ENCODE measurements at regions not wholly inside any gene's neighbourhood (a gene's known extent, or its start where the extent isn't known, plus 50 kb on each side); places are given as distances from the start of the nearest gene placed in this dataset.
"Not testable (repeated sequence)": the region's sequence is repeated elsewhere in the genome, so short reads cannot be mapped to it uniquely, and the experiment has no call there.

DNA sequence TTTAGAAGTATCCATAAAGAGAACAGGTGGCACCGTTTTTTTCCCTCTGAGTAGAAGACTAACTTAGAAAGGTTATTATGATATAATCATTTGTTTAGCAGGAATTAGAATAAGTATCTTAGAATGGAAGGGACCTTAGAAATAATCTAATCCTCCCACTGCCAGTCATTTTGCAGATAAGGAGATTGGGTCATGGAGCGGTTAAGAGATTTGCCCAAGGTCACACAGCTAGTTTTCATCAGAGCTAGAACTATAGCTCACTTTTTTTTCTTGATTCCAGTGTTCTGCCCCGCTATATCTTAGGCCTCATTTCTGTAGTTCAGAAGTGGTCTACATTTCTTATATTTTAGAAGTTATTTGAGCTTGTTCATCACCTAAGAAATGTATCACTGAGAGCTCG, 139.6 kb downstream of the PRL start:
- dilution Hi-C loops (cut with MboI; ENCODE audit: extremely low pct_ligation_motif_present, low sequenced_read_pairs), result no loop called here
- Histone ChIP-seq H3K9ac (ENCODE audit: control insufficient read depth, extremely low read depth, insufficient read depth, low read length) (no peak overlapping the region), H2AFZ (ENCODE audit: control insufficient read depth, low read length) (no peak overlapping the region), H3K36me3 (ENCODE audit: control insufficient read depth in 2 of 2, extremely low read depth in 1 of 2, insufficient read depth in 2 of 2, low read length in 2 of 2) (no peaks in the 10 kb centered on the region), H4K20me1 (ENCODE audit: control insufficient read depth, extremely low read depth, insufficient read depth, low read length) (no peaks in the 10 kb centered on the region), H3K4me3 (ENCODE audit: control insufficient read depth in 2 of 3, extremely low read depth in 1 of 3, insufficient read depth in 2 of 3, low read depth in 1 of 3, low read length in 3 of 3) (no peak overlapping the region), H3K27ac (ENCODE audit: control insufficient read depth, insufficient read depth, low read length) (no peak overlapping the region), H3K9me3 (ENCODE audit: control insufficient read depth, low read depth, low read length) (no peaks in the 10 kb centered on the region), H3K4me1 (ENCODE audit: control insufficient read depth, extremely low read depth, insufficient read depth, low read length) (no peaks in the 10 kb centered on the region), H3K9me1 (ENCODE audit: control insufficient read depth, extremely low read depth, insufficient read depth, low read length) (no peaks in the 10 kb centered on the region), H3K27me3 (ENCODE audit: control insufficient read depth, extremely low read depth, insufficient read depth, low read length) (no peaks in the 10 kb centered on the region), H3K4me2 (ENCODE audit: control insufficient read depth, extremely low read depth, insufficient read depth, low read depth, low read length) (no peak overlapping the region), H3K79me2 (ENCODE audit: control insufficient read depth, insufficient read depth, low read length) (no peaks in the 10 kb centered on the region)
- FAIRE-seq, result no peak
- DNase-seq (ENCODE audit: low read depth, low spot score), result no peak
- no peak for TF ChIP-seq EZH2 (IDR thresholded peaks at IDR 0.05; ENCODE audit: low read length)
- TF ChIP-seq, protein P1, sequence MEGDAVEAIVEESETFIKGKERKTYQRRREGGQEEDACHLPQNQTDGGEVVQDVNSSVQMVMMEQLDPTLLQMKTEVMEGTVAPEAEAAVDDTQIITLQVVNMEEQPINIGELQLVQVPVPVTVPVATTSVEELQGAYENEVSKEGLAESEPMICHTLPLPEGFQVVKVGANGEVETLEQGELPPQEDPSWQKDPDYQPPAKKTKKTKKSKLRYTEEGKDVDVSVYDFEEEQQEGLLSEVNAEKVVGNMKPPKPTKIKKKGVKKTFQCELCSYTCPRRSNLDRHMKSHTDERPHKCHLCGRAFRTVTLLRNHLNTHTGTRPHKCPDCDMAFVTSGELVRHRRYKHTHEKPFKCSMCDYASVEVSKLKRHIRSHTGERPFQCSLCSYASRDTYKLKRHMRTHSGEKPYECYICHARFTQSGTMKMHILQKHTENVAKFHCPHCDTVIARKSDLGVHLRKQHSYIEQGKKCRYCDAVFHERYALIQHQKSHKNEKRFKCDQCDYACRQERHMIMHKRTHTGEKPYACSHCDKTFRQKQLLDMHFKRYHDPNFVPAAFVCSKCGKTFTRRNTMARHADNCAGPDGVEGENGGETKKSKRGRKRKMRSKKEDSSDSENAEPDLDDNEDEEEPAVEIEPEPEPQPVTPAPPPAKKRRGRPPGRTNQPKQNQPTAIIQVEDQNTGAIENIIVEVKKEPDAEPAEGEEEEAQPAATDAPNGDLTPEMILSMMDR (optimal IDR thresholded peaks at IDR 0.05 in 1 of 3, IDR thresholded peaks at IDR 0.05 in 1 of 3, conservative IDR thresholded peaks at IDR 0.05 in 1 of 3; ENCODE audit: extremely low read depth in 1 of 3, insufficient read depth in 2 of 3, low read length in 3 of 3), result no peak

DNA sequence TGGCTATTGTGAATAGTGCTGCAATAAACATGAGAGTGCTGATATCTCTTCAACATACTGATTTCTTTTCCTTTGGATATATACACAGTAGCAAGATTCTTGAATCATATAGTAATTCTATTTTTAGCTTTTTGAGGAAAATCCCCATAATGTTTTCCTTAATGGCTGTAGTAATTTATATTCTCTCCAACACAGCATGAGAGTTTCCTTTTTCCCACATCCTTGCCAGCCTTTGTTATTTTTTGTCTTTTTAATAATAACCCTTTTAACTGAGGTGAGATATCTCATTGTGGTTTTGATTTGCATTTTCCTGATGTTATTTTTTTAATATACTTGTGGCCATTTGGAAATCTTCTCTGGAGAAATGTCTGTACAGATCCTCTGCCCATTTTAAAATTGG, 132.6 kb downstream of the PRL start:
- TF ChIP-seq, protein P1 (optimal IDR thresholded peaks at IDR 0.05 in 1 of 3, IDR thresholded peaks at IDR 0.05 in 1 of 3, conservative IDR thresholded peaks at IDR 0.05 in 1 of 3; ENCODE audit: extremely low read depth in 1 of 3, insufficient read depth in 2 of 3, low read length in 3 of 3), result no peak
- no peak for TF ChIP-seq EZH2 (IDR thresholded peaks at IDR 0.05; ENCODE audit: low read length)
- no peak overlapping the region for H3K4me3 ChIP-seq (ENCODE audit: control insufficient read depth in 2 of 3, extremely low read depth in 1 of 3, insufficient read depth in 2 of 3, low read depth in 1 of 3, low read length in 3 of 3)
- no peaks in the 10 kb centered on the region for H3K36me3 ChIP-seq (ENCODE audit: control insufficient read depth in 2 of 2, extremely low read depth in 1 of 2, insufficient read depth in 2 of 2, low read length in 2 of 2)
- dilution Hi-C loops (cut with MboI; ENCODE audit: extremely low pct_ligation_motif_present, low sequenced_read_pairs), result no loop called here
- no peaks in the 10 kb centered on the region for H3K79me2 ChIP-seq (ENCODE audit: control insufficient read depth, insufficient read depth, low read length)
- FAIRE-seq (no peak), DNase-seq (ENCODE audit: low read depth, low spot score) (no peak)
- no peak overlapping the region for H3K4me2 ChIP-seq (ENCODE audit: control insufficient read depth, extremely low read depth, insufficient read depth, low read depth, low read length)
- H3K4me1 ChIP-seq (ENCODE audit: control insufficient read depth, extremely low read depth, insufficient read depth, low read length), result no peaks in the 10 kb centered on the region
- no peak overlapping the region for H2AFZ ChIP-seq (ENCODE audit: control insufficient read depth, low read length)
- H3K9me3 ChIP-seq (ENCODE audit: control insufficient read depth, low read depth, low read length), result no peaks in the 10 kb centered on the region
- H3K9me1 ChIP-seq (ENCODE audit: control insufficient read depth, extremely low read depth, insufficient read depth, low read length), result no peaks in the 10 kb centered on the region
- H3K27ac ChIP-seq (ENCODE audit: control insufficient read depth, insufficient read depth, low read length), result no peak overlapping the region
- no peaks in the 10 kb centered on the region for H3K27me3 ChIP-seq (ENCODE audit: control insufficient read depth, extremely low read depth, insufficient read depth, low read length)
- no peak overlapping the region for H3K9ac ChIP-seq (ENCODE audit: control insufficient read depth, extremely low read depth, insufficient read depth, low read length)
- no peaks in the 10 kb centered on the region for H4K20me1 ChIP-seq (ENCODE audit: control insufficient read depth, extremely low read depth, insufficient read depth, low read length)

DNA sequence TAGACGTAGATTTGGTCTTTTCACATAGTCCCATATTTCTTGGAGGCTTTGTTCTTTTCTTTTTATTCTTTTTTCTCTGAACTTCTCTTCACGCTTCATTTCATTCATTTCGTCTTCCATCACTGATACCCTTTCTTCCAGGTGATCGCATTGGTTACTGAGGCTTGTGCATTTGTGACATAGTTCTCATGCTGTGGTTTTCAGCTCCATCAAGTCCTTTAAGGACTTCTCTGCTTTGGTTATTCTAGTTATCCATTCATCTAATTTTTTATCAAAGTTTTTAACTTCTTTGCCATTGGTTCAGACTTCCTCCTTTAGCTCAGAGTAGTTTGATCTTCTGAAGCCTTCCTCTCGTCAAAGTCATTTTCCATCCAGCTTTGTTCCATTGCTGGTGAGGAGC, 125.8 kb downstream of the PRL start:
- not testable (repeated sequence) for FAIRE-seq

DNA sequence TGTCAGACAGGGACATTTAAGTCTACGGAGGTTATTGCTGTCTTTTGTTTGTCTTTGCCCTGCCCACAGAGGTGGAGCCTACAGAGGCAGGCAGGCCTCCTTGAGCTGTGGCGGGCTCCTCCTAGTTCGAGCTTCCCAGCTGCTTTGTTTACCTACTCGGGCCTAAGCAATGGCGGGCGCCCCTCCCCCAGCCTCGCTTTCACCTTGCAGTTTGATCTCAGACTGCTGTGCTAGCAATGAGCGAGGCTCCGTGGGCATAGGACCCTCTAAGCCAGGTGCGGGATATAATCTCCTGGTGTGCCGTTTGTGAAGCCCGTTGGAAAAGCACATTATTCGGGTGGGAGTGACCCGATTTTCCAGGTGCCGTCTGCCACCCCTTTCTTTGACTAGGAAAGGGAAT, 125.0 kb downstream of the PRL start:
- H4K20me1 ChIP-seq (ENCODE audit: control insufficient read depth, extremely low read depth, insufficient read depth, low read length); H3K4me2 ChIP-seq (ENCODE audit: control insufficient read depth, extremely low read depth, insufficient read depth, low read depth, low read length); H3K79me2 ChIP-seq (ENCODE audit: control insufficient read depth, insufficient read depth, low read length); dilution Hi-C loops (cut with MboI; ENCODE audit: extremely low pct_ligation_motif_present, low sequenced_read_pairs); H3K27ac ChIP-seq (ENCODE audit: control insufficient read depth, insufficient read depth, low read length); H2AFZ ChIP-seq (ENCODE audit: control insufficient read depth, low read length); H3K4me3 ChIP-seq (ENCODE audit: control insufficient read depth in 2 of 3, extremely low read depth in 1 of 3, insufficient read depth in 2 of 3, low read depth in 1 of 3, low read length in 3 of 3); H3K4me1 ChIP-seq (ENCODE audit: control insufficient read depth, extremely low read depth, insufficient read depth, low read length); H3K27me3 ChIP-seq (ENCODE audit: control insufficient read depth, extremely low read depth, insufficient read depth, low read length); H3K9ac ChIP-seq (ENCODE audit: control insufficient read depth, extremely low read depth, insufficient read depth, low read length); H3K36me3 ChIP-seq (ENCODE audit: control insufficient read depth in 2 of 2, extremely low read depth in 1 of 2, insufficient read depth in 2 of 2, low read length in 2 of 2); H3K9me1 ChIP-seq (ENCODE audit: control insufficient read depth, extremely low read depth, insufficient read depth, low read length); DNase-seq (ENCODE audit: low read depth, low spot score); FAIRE-seq; H3K9me3 ChIP-seq (ENCODE audit: control insufficient read depth, low read depth, low read length): not testable (repeated sequence)

More for the DNA sequence above, 125.8 kb downstream of the PRL start:
- H3K27me3 ChIP-seq (ENCODE audit: control insufficient read depth, extremely low read depth, insufficient read depth, low read length); H4K20me1 ChIP-seq (ENCODE audit: control insufficient read depth, extremely low read depth, insufficient read depth, low read length); H3K27ac ChIP-seq (ENCODE audit: control insufficient read depth, insufficient read depth, low read length); H3K4me2 ChIP-seq (ENCODE audit: control insufficient read depth, extremely low read depth, insufficient read depth, low read depth, low read length); H3K4me1 ChIP-seq (ENCODE audit: control insufficient read depth, extremely low read depth, insufficient read depth, low read length); H3K9ac ChIP-seq (ENCODE audit: control insufficient read depth, extremely low read depth, insufficient read depth, low read length); H3K79me2 ChIP-seq (ENCODE audit: control insufficient read depth, insufficient read depth, low read length); H2AFZ ChIP-seq (ENCODE audit: control insufficient read depth, low read length); H3K9me3 ChIP-seq (ENCODE audit: control insufficient read depth, low read depth, low read length); H3K4me3 ChIP-seq (ENCODE audit: control insufficient read depth in 2 of 3, extremely low read depth in 1 of 3, insufficient read depth in 2 of 3, low read depth in 1 of 3, low read length in 3 of 3); DNase-seq (ENCODE audit: low read depth, low spot score); H3K9me1 ChIP-seq (ENCODE audit: control insufficient read depth, extremely low read depth, insufficient read depth, low read length); H3K36me3 ChIP-seq (ENCODE audit: control insufficient read depth in 2 of 2, extremely low read depth in 1 of 2, insufficient read depth in 2 of 2, low read length in 2 of 2); dilution Hi-C loops (cut with MboI; ENCODE audit: extremely low pct_ligation_motif_present, low sequenced_read_pairs): not testable (repeated sequence)

Data from keratinocyte (primary cell).